Sigmoid colon (tissue), 4 donors: ENCODE measurements at regions not wholly inside any gene's neighbourhood (a gene's known extent, or its start where the extent isn't known, plus 50 kb on each side); places are given as distances from the start of the nearest gene placed in this dataset.

Experiments used
- CTCF ChIP-seq, 4 experiments: fragments of 450-650 bp in 3 of 4; fragments of 200-600 bp in 1 of 4; IDR thresholded peaks; one replicate each; pipeline ENCODE4 v1.5.1; 2016 to 2019; ENCODE audit warnings: antibody characterized with exemption in 4 of 4, mild to moderate bottlenecking in 3 of 4, moderate library complexity in 2 of 4
- EP300 ChIP-seq, 4 donors: sonication (generic); formaldehyde crosslinking; IDR thresholded peaks; one replicate each; pipeline ENCODE4 v1.6.1; 2017; ENCODE audit warnings: antibody characterized with exemption in 4 of 4
- POLR2AphosphoS5 ChIP-seq, 4 donors: sonication (generic); formaldehyde crosslinking; IDR thresholded peaks; one replicate each; pipeline ENCODE4 v1.6.1; 2017; ENCODE audit warnings: antibody characterized with exemption in 4 of 4

- TF ChIP-seq CTCF (IDR thresholded peaks at IDR 0.05), result no peak
- no peak for TF ChIP-seq EP300 (IDR thresholded peaks at IDR 0.05)
- no peak for TF ChIP-seq POLR2AphosphoS5 (IDR thresholded peaks at IDR 0.05)
These were observed 106.7 kb upstream of the C21orf91 start for GRCh38 chr21:17925899-17926298.
